Testis (tissue), 2 donors: ENCODE measurements at regions not wholly inside any gene's neighbourhood (a gene's known extent, or its start where the extent isn't known, plus 50 kb on each side); places are given as distances from the start of the nearest gene placed in this dataset.

Experiments
- POLR2A ChIP-seq: fragments of 450-650 bp; IDR thresholded peaks from one replicate; pipeline ENCODE4 v1.6.1; 2017; ENCODE audit warnings: antibody characterized with exemption, mild to moderate bottlenecking, moderate library complexity
- TF ChIP-seq, protein P1 (sequence below), 3 experiments: fragments of 450-650 bp in 2 of 3; fragments of 200-600 bp in 1 of 3; sonication (generic) in 1 of 3; IDR thresholded peaks; one replicate each; pipeline ENCODE4 v1.5.1; 2016 to 2019; ENCODE audit warnings: antibody characterized with exemption in 3 of 3, mild to moderate bottlenecking in 2 of 3, moderate library complexity in 1 of 3

DNA sequence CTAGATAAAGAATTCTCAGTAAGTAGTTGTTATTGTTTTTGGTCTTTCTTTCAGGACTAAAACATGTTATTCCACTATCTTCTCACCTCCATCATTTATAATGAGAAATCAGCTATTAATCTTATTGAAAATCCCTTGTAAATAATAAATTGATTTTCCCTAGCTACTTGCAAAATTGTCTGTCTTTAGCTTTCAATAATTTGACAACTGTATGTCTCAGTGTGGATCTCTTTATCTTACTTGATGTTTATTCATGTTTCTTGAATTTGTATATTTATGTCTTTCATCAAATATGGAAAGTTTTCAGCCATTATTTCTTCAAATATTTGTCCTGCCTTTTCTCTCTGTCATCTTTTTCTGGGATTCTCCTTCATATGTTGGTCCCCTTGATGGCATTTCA, 117.1 kb upstream of the ANTXRL start:
- TF ChIP-seq, protein P1, sequence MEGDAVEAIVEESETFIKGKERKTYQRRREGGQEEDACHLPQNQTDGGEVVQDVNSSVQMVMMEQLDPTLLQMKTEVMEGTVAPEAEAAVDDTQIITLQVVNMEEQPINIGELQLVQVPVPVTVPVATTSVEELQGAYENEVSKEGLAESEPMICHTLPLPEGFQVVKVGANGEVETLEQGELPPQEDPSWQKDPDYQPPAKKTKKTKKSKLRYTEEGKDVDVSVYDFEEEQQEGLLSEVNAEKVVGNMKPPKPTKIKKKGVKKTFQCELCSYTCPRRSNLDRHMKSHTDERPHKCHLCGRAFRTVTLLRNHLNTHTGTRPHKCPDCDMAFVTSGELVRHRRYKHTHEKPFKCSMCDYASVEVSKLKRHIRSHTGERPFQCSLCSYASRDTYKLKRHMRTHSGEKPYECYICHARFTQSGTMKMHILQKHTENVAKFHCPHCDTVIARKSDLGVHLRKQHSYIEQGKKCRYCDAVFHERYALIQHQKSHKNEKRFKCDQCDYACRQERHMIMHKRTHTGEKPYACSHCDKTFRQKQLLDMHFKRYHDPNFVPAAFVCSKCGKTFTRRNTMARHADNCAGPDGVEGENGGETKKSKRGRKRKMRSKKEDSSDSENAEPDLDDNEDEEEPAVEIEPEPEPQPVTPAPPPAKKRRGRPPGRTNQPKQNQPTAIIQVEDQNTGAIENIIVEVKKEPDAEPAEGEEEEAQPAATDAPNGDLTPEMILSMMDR (IDR thresholded peaks at IDR 0.05) = no peak
- no peak for TF ChIP-seq POLR2A
